Stimulated activated naive CD4-positive, alpha-beta T cell treated with Interleukin-2 at 50 U/mL for 16 hours (primary cell): ENCODE measurements at regions not wholly inside any gene's neighbourhood (a gene's known extent, or its start where the extent isn't known, plus 50 kb on each side); places are given as distances from the start of the nearest gene placed in this dataset.
A peak's percentile ranks its signal among the peaks of the same experiment; 100 is the strongest.

Experiments used
- DNase-seq: peaks from one replicate; lab custom pipeline; 2025; lab: John Stamatoyannopoulos, UW

GRCh38 chr10:2858452-2858851 is 208.9 kb upstream of the PFKP start:
- DNase-seq, result no peak

GRCh38 chr10:2856598-2856997 is 210.8 kb upstream of the PFKP start:
- no peak for DNase-seq

- no peak for DNase-seq
These were observed 214.6 kb upstream of the PFKP start for GRCh38 chr10:2852574-2853323.

- no peak for DNase-seq
These were observed 215.8 kb upstream of the PFKP start for GRCh38 chr10:2851566-2851965.

GRCh38 chr10:2850202-2850601 is 217.1 kb upstream of the PFKP start:
- no peak for DNase-seq

GRCh38 chr10:2844925-2845324 is 222.4 kb upstream of the PFKP start:
- DNase-seq, result no peak

- peak; percentile 1 for DNase-seq
These were observed 228.1 kb upstream of the PFKP start for GRCh38 chr10:2839081-2839725.

- no peak for DNase-seq
These were observed 229.7 kb upstream of the PFKP start for GRCh38 chr10:2837674-2838073.

GRCh38 chr10:2836921-2837662 is 230.3 kb upstream of the PFKP start:
- DNase-seq, result no peak

GRCh38 chr10:2834214-2834613 is 233.1 kb upstream of the PFKP start:
- DNase-seq, result no peak

GRCh38 chr10:2831509-2831908 is 235.8 kb upstream of the PFKP start:
- DNase-seq, result no peak

- no peak for DNase-seq
These were observed 238.6 kb upstream of the PFKP start for GRCh38 chr10:2828741-2829140.

- DNase-seq, result no peak
These were observed 240.7 kb upstream of the PFKP start for GRCh38 chr10:2826675-2827074.

- DNase-seq, result no peak
These were observed 241.5 kb upstream of the PFKP start for GRCh38 chr10:2825841-2826240.

- DNase-seq, result no peak
These were observed 249.3 kb upstream of the PFKP start for GRCh38 chr10:2817940-2818636.

GRCh38 chr10:2813693-2814092 is 253.7 kb upstream of the PFKP start:
- no peak for DNase-seq

GRCh38 chr10:2813286-2813685 is 254.1 kb upstream of the PFKP start:
- no peak for DNase-seq

- no peak for DNase-seq
These were observed 254.7 kb upstream of the PFKP start for GRCh38 chr10:2812631-2813030.

GRCh38 chr10:2800178-2800577 is 267.2 kb upstream of the PFKP start:
- no peak for DNase-seq

- DNase-seq, result no peak
These were observed 268.9 kb upstream of the PFKP start for GRCh38 chr10:2798336-2799022.

- DNase-seq, result no peak
These were observed 275.4 kb upstream of the PFKP start for GRCh38 chr10:2791774-2792443.
